Mammary epithelial cell (primary cell): ENCODE measurements at regions not wholly inside any gene's neighbourhood (a gene's known extent, or its start where the extent isn't known, plus 50 kb on each side); places are given as distances from the start of the nearest gene placed in this dataset.

Experiments
- CTCF ChIP-seq, 2 donors: IDR thresholded peaks in 1 of 2; conservative IDR thresholded peaks in 1 of 2; 2 replicates each; pipeline ENCODE4 v1.5.1; 2011 to 2012; ENCODE audit warnings: inconsistent platforms in 2 of 2, low read length in 2 of 2, mild to moderate bottlenecking in 2 of 2, control low read depth in 1 of 2, low read depth in 1 of 2; ENCODE audit not compliant: insufficient read depth in 1 of 2; ENCODE audit errors: extremely low read depth in 1 of 2
- EZH2 ChIP-seq: IDR thresholded peaks from 2 replicates; pipeline ENCODE4 v1.6.1; 2012; ENCODE audit warnings: low read length, inconsistent platforms, borderline replicate concordance

- TF ChIP-seq CTCF (conservative IDR thresholded peaks at IDR 0.05 in 1 of 2, IDR thresholded peaks at IDR 0.05 in 1 of 2; ENCODE audit: extremely low read depth in 1 of 2, insufficient read depth in 1 of 2, low read depth in 1 of 2, low read length in 2 of 2) = no peak
- TF ChIP-seq EZH2 = no peak
Measured at GRCh38 chr1:239706245-239706892, 320.0 kb downstream of the CHRM3 start.
